ENCODE measurements at regions not wholly inside any gene's neighbourhood (a gene's known extent, or its start where the extent isn't known, plus 50 kb on each side); places are given as distances from the start of the nearest gene placed in this dataset.

DNA sequence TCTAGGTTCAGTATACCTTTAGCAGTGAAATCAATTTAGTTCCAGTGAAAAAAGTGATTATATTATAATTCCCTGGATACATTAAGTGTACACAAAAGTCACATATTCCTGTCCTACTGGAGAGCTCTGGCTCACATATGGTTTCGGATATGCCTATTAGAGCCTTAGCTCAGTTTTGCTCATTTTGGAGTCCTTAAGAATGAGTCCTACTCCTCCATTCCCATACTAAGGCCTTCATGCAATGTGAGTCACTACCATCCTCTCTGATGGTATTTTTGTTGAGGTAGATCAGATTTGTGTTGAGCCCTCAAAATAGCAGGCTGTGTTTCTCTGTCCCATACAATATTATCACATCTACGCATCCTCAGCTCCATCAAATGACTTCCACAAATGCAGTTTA is 294.2 kb upstream of the COL8A1 start:
- H3K9me3 ChIP-seq (replicated peaks; ENCODE audit: control insufficient read depth, insufficient read depth, low read length), result no peaks in the 10 kb centered on the region
- H3K79me2 ChIP-seq (ENCODE audit: control insufficient read depth, insufficient read depth, low read length), result no peaks in the 10 kb centered on the region
- no peaks in the 10 kb centered on the region for H3K4me1 ChIP-seq (ENCODE audit: control insufficient read depth, insufficient read depth, low read length)
- FAIRE-seq (no peak), DNase-seq (ENCODE audit: low read depth, low spot score) (no peak), ATAC-seq (no peak)
- in situ Hi-C loops (cut with MboI) (no loop called here), intact Hi-C loops (cut with micrococcal nuclease; ENCODE audit: unreplicated experiment) (no loop called here)
- no peaks in the 10 kb centered on the region for H3K36me3 ChIP-seq (ENCODE audit: control insufficient read depth in 2 of 2, insufficient read depth in 2 of 2, low read length in 1 of 2)
- H3K27ac ChIP-seq (ENCODE audit: control insufficient read depth, insufficient read depth), result no peak overlapping the region
- RAD21 ChIA-PET (ENCODE audit: unreplicated experiment), result interaction anchor here (1.2 kb wide), 1 partner anchor 29 kb away, joined by 4 read pairs; no protein-coding TSS in a partner anchor
- H3K9ac ChIP-seq (ENCODE audit: control insufficient read depth, insufficient read depth, low read length), result no peak overlapping the region
- no peak overlapping the region for H2AFZ ChIP-seq (ENCODE audit: control insufficient read depth, low read depth, low read length)
- SMC1A ChIA-PET (ENCODE audit: uncharacterized antibody, unreplicated experiment), result interaction anchor here (0.7 to 1.1 kb wide), 2 partner anchors 10 to 24 kb away, joined by 4 read pairs; no protein-coding TSS in a partner anchor
- BruUV-seq (replicated peaks), result no TSS peak
- no peaks in the 10 kb centered on the region for H4K20me1 ChIP-seq (ENCODE audit: control insufficient read depth, insufficient read depth)
- no peak overlapping the region for H3K4me3 ChIP-seq
- POLR2A ChIA-PET, result no interaction called here
- TF ChIP-seq NFIC (IDR thresholded peaks at IDR 0.05; ENCODE audit: low read depth, low read length), result no peak
- no peak for TF ChIP-seq SPI1 (IDR thresholded peaks at IDR 0.05; ENCODE audit: borderline replicate concordance, insufficient read depth, low read depth, low read length)
- no peak for TF ChIP-seq ATF7 (IDR thresholded peaks at IDR 0.05; ENCODE audit: low read depth)
- TF ChIP-seq, protein P1, sequence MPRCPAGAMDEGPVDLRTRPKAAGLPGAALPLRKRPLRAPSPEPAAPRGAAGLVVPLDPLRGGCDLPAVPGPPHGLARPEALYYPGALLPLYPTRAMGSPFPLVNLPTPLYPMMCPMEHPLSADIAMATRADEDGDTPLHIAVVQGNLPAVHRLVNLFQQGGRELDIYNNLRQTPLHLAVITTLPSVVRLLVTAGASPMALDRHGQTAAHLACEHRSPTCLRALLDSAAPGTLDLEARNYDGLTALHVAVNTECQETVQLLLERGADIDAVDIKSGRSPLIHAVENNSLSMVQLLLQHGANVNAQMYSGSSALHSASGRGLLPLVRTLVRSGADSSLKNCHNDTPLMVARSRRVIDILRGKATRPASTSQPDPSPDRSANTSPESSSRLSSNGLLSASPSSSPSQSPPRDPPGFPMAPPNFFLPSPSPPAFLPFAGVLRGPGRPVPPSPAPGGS (IDR thresholded peaks at IDR 0.05; ENCODE audit: borderline replicate concordance, insufficient read depth, low read depth, low read length, poor library complexity, severe bottlenecking), result no peak
- TF ChIP-seq CHD2 (IDR thresholded peaks at IDR 0.05; ENCODE audit: borderline replicate concordance, low read depth, low read length), result no peak
- TF ChIP-seq ZNF592 (IDR thresholded peaks at IDR 0.05), result no peak
- TF ChIP-seq NFYA (IDR thresholded peaks at IDR 0.05; ENCODE audit: borderline replicate concordance, low read depth, low read length), result no peak
- no peak for TF ChIP-seq ZNF207 (IDR thresholded peaks at IDR 0.05; ENCODE audit: borderline replicate concordance)
- no peak for TF ChIP-seq CREM (IDR thresholded peaks at IDR 0.05; ENCODE audit: low read depth)
- no peak for TF ChIP-seq GABPA (IDR thresholded peaks at IDR 0.05; ENCODE audit: low read depth)
- TF ChIP-seq, protein P2, sequence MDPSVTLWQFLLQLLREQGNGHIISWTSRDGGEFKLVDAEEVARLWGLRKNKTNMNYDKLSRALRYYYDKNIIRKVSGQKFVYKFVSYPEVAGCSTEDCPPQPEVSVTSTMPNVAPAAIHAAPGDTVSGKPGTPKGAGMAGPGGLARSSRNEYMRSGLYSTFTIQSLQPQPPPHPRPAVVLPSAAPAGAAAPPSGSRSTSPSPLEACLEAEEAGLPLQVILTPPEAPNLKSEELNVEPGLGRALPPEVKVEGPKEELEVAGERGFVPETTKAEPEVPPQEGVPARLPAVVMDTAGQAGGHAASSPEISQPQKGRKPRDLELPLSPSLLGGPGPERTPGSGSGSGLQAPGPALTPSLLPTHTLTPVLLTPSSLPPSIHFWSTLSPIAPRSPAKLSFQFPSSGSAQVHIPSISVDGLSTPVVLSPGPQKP (IDR thresholded peaks at IDR 0.05; ENCODE audit: low read depth, low read length), result no peak
- TF ChIP-seq LARP7 (IDR thresholded peaks at IDR 0.05), result no peak
- no peak for TF ChIP-seq BRCA1 (IDR thresholded peaks at IDR 0.05; ENCODE audit: low read depth, low read length)
- no peak for TF ChIP-seq HDAC6 (IDR thresholded peaks at IDR 0.05; ENCODE audit: unreplicated experiment)
- TF ChIP-seq KAT2A (conservative IDR thresholded peaks at IDR 0.05; ENCODE audit: control insufficient read depth, low read depth, low read length), result no peak
- no peak for TF ChIP-seq BMI1 (IDR thresholded peaks at IDR 0.05; ENCODE audit: borderline replicate concordance)
- no peak for TF ChIP-seq ZBED1 (IDR thresholded peaks at IDR 0.05; ENCODE audit: borderline replicate concordance)
- H3K4me2 ChIP-seq (ENCODE audit: control insufficient read depth, insufficient read depth), result no peak overlapping the region
- CTCF ChIA-PET, result no interaction called here
- H3K27me3 ChIP-seq (replicated peaks in 1 of 2; ENCODE audit: control insufficient read depth in 2 of 2, insufficient read depth in 2 of 2, low read length in 1 of 2), result no peaks in the 10 kb centered on the region
- 37% methylated on average over 2 of the region's 2 CpGs for WGBS (ENCODE audit: insufficient coverage, insufficient replicate concordance, low lambda C conversion rate, missing lambda C conversion rate)
